Left lung (tissue), 4 donors: ENCODE measurements at regions not wholly inside any gene's neighbourhood (a gene's known extent, or its start where the extent isn't known, plus 50 kb on each side); places are given as distances from the start of the nearest gene placed in this dataset.
"Not testable (repeated sequence)": the region's sequence is repeated elsewhere in the genome, so short reads cannot be mapped to it uniquely, and the experiment has no call there.

Experiments used
- ATAC-seq: fragments of 200-7000 bp; cut with Tn5 transposase; one replicate; pipeline ENCODE4 v1.9.1; 2020; ENCODE audit warnings: moderate library complexity
- DNase-seq, 4 donors: peaks; one replicate each; pipeline ENCODE4 v3.0.0-alpha.2; 2013 to 2020
- H3K27ac ChIP-seq, 2 donors: fragments of 200-600 bp; sonication (generic) in 1 of 2; one replicate each; pipeline versions ENCODE4 v1.5.0 to v1.8.0; 2020 to 2021
- H3K27me3 ChIP-seq, 2 donors: fragments of 200-600 bp; sonication (generic) in 1 of 2; one replicate each; pipeline versions ENCODE4 v1.5.0 to v1.8.0; 2020 to 2021
- H3K36me3 ChIP-seq, 2 donors: fragments of 200-600 bp; sonication (generic) in 1 of 2; one replicate each; pipeline versions ENCODE4 v1.5.0 to v1.8.0; 2020 to 2021
- H3K4me1 ChIP-seq, 2 donors: fragments of 200-600 bp; one replicate each; pipeline ENCODE4 v1.8.0; 2021
- H3K4me3 ChIP-seq, 2 donors: fragments of 200-600 bp; sonication (generic) in 1 of 2; one replicate each; pipeline versions ENCODE4 v1.5.0 to v1.8.0; 2020 to 2021; ENCODE audit warnings: mild to moderate bottlenecking in 1 of 2
- H3K9me3 ChIP-seq, 2 donors: fragments of 200-600 bp; sonication (generic) in 1 of 2; one replicate each; pipeline versions ENCODE4 v1.5.0 to v1.8.0; 2020 to 2021
- intact Hi-C, 2 donors: fragments of 100-400 bp; cut with DNase I; formaldehyde crosslinking; loops; one replicate each; pipeline versions ENCODE4 v1.11.2 to v1.14.2; 2022
- TF ChIP-seq, protein P1 (sequence below), 2 donors: fragments of 200-600 bp; sonication (generic) in 1 of 2; IDR thresholded peaks; one replicate each; pipeline versions ENCODE4 v1.5.0 to v1.8.0; 2021; ENCODE audit warnings: antibody characterized with exemption in 2 of 2
- donor health status: DM: no; HTN: yes; CAD: no.
- donor health status: DM: no; HTN: no; CAD: no.

DNA sequence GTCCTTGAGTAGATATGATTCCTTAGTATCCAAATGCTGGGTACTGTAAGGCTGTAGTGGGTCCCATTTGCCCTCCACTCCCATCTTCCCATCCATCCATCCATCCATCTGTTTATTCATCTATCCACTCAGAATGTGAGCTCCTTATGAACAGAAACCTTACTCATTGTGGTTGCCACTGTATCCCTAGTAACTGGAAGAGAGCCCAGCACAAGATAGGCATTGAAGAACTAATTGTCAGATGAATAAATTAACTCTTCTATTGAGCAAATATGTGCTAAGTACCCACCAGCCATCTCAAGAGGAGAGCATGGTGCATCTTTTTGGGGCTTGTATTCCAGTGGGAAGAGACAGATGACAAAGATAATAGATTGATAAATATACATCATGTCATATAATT lies 86.4 kb upstream of the SEZ6L start:
- ATAC-seq = no peak
- TF ChIP-seq, protein P1, sequence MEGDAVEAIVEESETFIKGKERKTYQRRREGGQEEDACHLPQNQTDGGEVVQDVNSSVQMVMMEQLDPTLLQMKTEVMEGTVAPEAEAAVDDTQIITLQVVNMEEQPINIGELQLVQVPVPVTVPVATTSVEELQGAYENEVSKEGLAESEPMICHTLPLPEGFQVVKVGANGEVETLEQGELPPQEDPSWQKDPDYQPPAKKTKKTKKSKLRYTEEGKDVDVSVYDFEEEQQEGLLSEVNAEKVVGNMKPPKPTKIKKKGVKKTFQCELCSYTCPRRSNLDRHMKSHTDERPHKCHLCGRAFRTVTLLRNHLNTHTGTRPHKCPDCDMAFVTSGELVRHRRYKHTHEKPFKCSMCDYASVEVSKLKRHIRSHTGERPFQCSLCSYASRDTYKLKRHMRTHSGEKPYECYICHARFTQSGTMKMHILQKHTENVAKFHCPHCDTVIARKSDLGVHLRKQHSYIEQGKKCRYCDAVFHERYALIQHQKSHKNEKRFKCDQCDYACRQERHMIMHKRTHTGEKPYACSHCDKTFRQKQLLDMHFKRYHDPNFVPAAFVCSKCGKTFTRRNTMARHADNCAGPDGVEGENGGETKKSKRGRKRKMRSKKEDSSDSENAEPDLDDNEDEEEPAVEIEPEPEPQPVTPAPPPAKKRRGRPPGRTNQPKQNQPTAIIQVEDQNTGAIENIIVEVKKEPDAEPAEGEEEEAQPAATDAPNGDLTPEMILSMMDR (IDR thresholded peaks at IDR 0.05) = no peak
- Histone ChIP-seq H3K27me3 (peaks cover 0 to 52% of the 10 kb centered on the region in 2 donors), H3K27ac (no peak overlapping the region), H3K9me3 (no peaks in the 10 kb centered on the region), H3K4me1 (no peaks in the 10 kb centered on the region), H3K36me3 (no peaks in the 10 kb centered on the region), H3K4me3 (no peak overlapping the region)
- no peak for DNase-seq
- intact Hi-C loops = no loop called here

DNA sequence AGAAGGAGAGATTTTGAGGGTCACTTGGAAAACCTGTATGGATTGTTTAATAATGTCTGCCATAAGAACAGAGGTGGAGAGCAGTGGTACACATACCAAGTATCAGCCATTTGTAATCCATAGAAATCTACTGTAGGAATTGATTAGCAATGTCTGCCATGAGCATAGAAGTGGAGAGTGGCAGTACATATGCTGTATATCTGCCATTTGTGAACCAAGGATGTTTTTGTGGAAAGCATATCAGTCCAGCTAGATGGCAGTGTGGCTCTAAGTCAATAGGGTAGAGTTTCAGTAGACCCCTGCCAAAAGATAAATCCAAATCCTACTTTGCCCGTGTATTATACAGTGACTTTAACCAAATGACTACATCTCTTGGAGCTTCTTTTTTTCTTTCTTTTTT lies 82.9 kb upstream of the SEZ6L start:
- DNase-seq = no peak
- no peaks in the 10 kb centered on the region for H3K4me1 ChIP-seq
- intact Hi-C loops = no loop called here

DNA sequence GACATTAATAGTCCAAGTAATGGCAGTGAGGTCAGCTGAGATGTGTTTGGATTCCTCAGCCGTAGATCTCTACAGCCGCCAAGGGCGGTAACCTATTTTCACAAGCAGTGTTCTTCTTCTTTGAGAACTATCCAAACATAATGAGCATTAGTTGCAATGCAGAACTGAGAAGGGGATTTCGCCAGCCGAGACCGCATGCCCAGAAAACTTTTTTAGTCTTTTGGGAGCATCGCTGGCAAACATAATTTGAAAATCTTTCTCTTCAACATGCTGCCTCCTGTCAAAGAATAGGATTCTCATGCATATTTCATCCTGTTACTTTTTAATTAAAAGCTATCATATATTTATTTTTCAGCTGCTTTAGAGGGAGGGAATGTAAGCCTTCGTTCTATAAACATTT lies 81.4 kb upstream of the SEZ6L start:
- intact Hi-C loops = no loop called here
- DNase-seq (no peak), ATAC-seq (no peak)
- H3K9me3 ChIP-seq = no peaks in the 10 kb centered on the region
- H3K4me3 ChIP-seq = no peak overlapping the region
- no peaks in the 10 kb centered on the region for H3K36me3 ChIP-seq
- H3K27ac ChIP-seq = no peak overlapping the region
- TF ChIP-seq, protein P1 (IDR thresholded peaks at IDR 0.05) = no peak
- H3K4me1 ChIP-seq = no peaks in the 10 kb centered on the region
- peaks cover 0 to 66% of the 10 kb centered on the region in 2 donors for H3K27me3 ChIP-seq

More for the DNA sequence above, 82.9 kb upstream of the SEZ6L start:
- Histone ChIP-seq H3K36me3 (no peaks in the 10 kb centered on the region), H3K27me3 (peaks cover 0 to 71% of the 10 kb centered on the region in 2 donors), H3K27ac (no peak overlapping the region), H3K9me3 (no peaks in the 10 kb centered on the region), H3K4me3 (no peak overlapping the region)
- no peak for ATAC-seq
- TF ChIP-seq, protein P1 (IDR thresholded peaks at IDR 0.05) = no peak

DNA sequence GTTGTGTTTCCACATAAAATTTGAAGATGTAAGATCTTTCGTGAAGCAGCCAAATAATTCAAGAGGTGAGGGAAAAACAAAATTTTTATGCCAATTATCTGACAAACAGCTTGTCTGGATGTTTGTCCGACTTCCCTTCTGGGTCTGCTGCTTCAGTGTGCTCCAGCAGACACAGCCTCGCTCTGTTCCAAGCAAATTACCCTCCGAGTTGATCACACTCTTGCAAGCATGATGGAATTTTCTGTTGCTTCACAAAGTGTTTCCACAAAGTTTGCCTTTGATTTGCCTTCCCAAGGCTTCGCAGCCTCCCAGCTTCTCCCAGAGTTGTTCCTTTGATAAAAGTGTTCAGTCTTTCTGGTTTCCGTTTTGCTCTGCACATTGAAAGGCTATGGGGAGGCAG lies 78.4 kb upstream of the SEZ6L start:
- TF ChIP-seq, protein P1 (IDR thresholded peaks at IDR 0.05) = no peak
- H3K4me1 ChIP-seq = no peaks in the 10 kb centered on the region
- DNase-seq = no peak
- no peak overlapping the region for H3K4me3 ChIP-seq
- no peak for ATAC-seq
- H3K9me3 ChIP-seq = no peaks in the 10 kb centered on the region
- intact Hi-C loops = no loop called here
- H3K36me3 ChIP-seq = no peaks in the 10 kb centered on the region
- H3K27ac ChIP-seq = no peak overlapping the region
- H3K27me3 ChIP-seq = peaks cover 0 to 56% of the 10 kb centered on the region in 2 donors

DNA sequence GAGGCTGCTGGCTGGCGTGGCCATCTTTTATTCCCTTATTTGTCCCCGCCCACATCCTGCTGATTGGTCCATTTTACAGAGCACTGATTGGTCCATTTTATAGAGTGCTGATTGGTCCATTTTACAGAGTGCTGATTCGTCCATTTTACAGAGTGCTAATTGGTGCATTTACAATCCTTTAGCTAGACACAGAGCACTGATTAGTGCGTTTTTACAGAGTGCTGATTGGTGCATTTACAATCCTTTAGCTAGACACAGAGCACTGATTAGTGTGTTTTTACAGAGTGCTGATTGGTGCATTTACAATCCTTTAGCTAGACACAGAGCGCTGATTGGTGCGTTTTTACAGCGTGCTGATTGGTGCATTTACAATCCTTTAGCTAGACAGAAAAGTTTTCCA lies 74.8 kb upstream of the SEZ6L start:
- intact Hi-C loops, ATAC-seq, H3K4me3 ChIP-seq, H3K4me1 ChIP-seq, H3K9me3 ChIP-seq, DNase-seq, H3K36me3 ChIP-seq, H3K27ac ChIP-seq: not testable (repeated sequence)
- peaks cover 0 to 31% of the 10 kb centered on the region in 2 donors for H3K27me3 ChIP-seq

DNA sequence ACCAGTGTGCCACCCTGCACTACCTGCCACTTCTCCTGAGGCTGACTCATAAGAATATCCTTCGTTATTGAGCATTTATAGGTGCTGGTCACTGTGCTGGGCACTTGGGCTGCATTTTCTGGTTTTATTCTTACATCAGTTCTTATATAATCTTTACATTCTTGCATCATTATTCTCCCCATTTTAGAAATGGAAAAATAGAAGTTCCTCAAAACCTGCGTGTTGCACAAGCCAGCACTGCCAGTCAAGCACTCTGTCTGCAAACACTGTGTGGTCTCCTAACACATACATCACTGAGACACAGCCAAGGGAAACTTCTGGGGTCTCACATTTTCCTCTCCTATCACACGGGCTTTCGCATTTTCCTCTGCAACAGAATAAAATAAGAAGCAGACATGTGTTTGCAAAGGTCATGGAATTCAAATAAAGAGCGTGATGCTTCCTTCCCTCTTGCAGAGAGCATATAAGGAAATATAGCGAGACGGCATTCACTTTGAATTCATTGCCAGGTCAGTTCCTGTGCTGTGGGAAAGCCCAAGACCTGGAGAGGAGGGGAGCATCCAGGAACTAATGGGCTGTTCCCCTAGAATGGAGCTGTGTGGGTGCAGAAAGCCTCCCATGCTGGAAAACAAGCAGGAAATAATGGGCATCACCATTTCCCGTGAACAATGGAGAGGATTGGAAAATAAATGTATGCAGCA lies 73.9 kb upstream of the SEZ6L start:
- ATAC-seq = no peak
- Histone ChIP-seq H3K4me3 (no peak overlapping the region), H3K27ac (no peak overlapping the region), H3K4me1 (no peaks in the 10 kb centered on the region), H3K9me3 (no peaks in the 10 kb centered on the region), H3K36me3 (no peaks in the 10 kb centered on the region), H3K27me3 (peaks cover 0 to 31% of the 10 kb centered on the region in 2 donors)
- no peak for DNase-seq
- intact Hi-C loops = no loop called here
- TF ChIP-seq, protein P1 (IDR thresholded peaks at IDR 0.05) = no peak
